Sigmoid colon (tissue), 4 donors: ENCODE measurements at regions not wholly inside any gene's neighbourhood (a gene's known extent, or its start where the extent isn't known, plus 50 kb on each side); places are given as distances from the start of the nearest gene placed in this dataset.

Experiments
- POLR2A ChIP-seq, 2 donors: fragments of 450-650 bp; IDR thresholded peaks; one replicate each; pipeline ENCODE4 v1.6.1; 2016; ENCODE audit warnings: antibody characterized with exemption in 2 of 2, mild to moderate bottlenecking in 2 of 2, moderate library complexity in 2 of 2
- POLR2AphosphoS5 ChIP-seq, 4 donors: sonication (generic); formaldehyde crosslinking; IDR thresholded peaks; one replicate each; pipeline ENCODE4 v1.6.1; 2017; ENCODE audit warnings: antibody characterized with exemption in 4 of 4
- TF ChIP-seq, protein P1 (sequence below), 4 experiments: fragments of 450-650 bp in 3 of 4; fragments of 200-600 bp in 1 of 4; IDR thresholded peaks; one replicate each; pipeline ENCODE4 v1.5.1; 2016 to 2019; ENCODE audit warnings: antibody characterized with exemption in 4 of 4, mild to moderate bottlenecking in 3 of 4, moderate library complexity in 2 of 4

DNA sequence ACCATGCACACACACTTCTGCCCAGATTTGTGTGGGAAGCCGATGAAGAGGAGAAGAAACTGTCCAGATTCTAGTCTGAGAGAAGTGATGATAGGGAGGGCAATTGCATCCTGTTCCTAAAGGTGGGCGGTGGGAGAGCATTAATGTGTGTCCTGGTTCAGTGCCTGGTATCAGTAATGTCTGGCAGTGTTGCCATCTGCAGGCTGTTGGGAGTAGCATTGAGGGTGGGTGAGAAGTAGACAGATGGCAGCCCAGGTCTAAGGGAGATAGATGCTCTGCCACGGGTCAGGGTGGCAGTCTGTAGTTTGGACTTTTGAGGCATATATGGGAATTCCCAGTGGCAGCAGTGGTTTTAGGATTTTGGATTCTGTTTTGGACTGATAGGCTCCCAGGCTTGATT, 156.4 kb downstream of the ETNK1 start:
- TF ChIP-seq, protein P1, sequence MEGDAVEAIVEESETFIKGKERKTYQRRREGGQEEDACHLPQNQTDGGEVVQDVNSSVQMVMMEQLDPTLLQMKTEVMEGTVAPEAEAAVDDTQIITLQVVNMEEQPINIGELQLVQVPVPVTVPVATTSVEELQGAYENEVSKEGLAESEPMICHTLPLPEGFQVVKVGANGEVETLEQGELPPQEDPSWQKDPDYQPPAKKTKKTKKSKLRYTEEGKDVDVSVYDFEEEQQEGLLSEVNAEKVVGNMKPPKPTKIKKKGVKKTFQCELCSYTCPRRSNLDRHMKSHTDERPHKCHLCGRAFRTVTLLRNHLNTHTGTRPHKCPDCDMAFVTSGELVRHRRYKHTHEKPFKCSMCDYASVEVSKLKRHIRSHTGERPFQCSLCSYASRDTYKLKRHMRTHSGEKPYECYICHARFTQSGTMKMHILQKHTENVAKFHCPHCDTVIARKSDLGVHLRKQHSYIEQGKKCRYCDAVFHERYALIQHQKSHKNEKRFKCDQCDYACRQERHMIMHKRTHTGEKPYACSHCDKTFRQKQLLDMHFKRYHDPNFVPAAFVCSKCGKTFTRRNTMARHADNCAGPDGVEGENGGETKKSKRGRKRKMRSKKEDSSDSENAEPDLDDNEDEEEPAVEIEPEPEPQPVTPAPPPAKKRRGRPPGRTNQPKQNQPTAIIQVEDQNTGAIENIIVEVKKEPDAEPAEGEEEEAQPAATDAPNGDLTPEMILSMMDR (IDR thresholded peaks at IDR 0.05) = no peak
- TF ChIP-seq POLR2AphosphoS5 (IDR thresholded peaks at IDR 0.05) (no peak), POLR2A (IDR thresholded peaks at IDR 0.05) (no peak)
